SK-N-SH (cell line): ENCODE measurements at regions not wholly inside any gene's neighbourhood (a gene's known extent, or its start where the extent isn't known, plus 50 kb on each side); places are given as distances from the start of the nearest gene placed in this dataset.

Experiments
- CTCF ChIA-PET: fragments of 300-600, 350-600 bp; formaldehyde crosslinking; extraction: SDS; loops from one replicate; lab custom pipeline; 2021; lab: Yijun Ruan, JAX
- POLR2A ChIA-PET: fragments of 350-600 bp; sonication (Branson Sonifier 250); formaldehyde crosslinking; extraction: SDS; loops from one replicate; lab custom pipeline; 2020; ENCODE audit warnings: antibody characterized with exemption, inconsistent platforms; lab: Yijun Ruan, JAX
- DNase-seq: peaks from one replicate; pipeline ENCODE4 v3.0.0; 2012
- H2AFZ ChIP-seq: fragments of 200-600 bp; sonication (generic); 2 replicates; pipeline ENCODE4 v1.8.1; 2016; ENCODE audit warnings: antibody characterized with exemption, mild to moderate bottlenecking, low read depth
- H3F3A ChIP-seq: fragments of 200-600 bp; sonication (generic); replicated peaks from 2 replicates; pipeline ENCODE3; 2016; ENCODE audit warnings: antibody characterized with exemption, mild to moderate bottlenecking; ENCODE audit not compliant: insufficient read depth
- H3K27ac ChIP-seq, 2 experiments: fragments of 200-500 bp in 1 of 2; fragments of 200-600 bp in 1 of 2; sonication (Bioruptor generic) in 1 of 2; sonication (generic), shearing (Covaris generic) in 1 of 2; 2 replicates each; pipeline versions ENCODE4 v1.5.1 to v1.6.1; 2014 to 2016; ENCODE audit warnings: low read depth in 2 of 2, inconsistent platforms in 1 of 2, low read length in 1 of 2, mild to moderate bottlenecking in 1 of 2, mixed read lengths in 1 of 2
- H3K27me3 ChIP-seq: fragments of 200-600 bp; sonication (generic), shearing (Covaris generic); 2 replicates; pipeline ENCODE4 v1.6.1; 2016; ENCODE audit warnings: mixed run types; ENCODE audit not compliant: insufficient read depth
- H3K36me3 ChIP-seq, 2 experiments: fragments of 200-500 bp in 1 of 2; fragments of 200-600 bp in 1 of 2; sonication (Bioruptor generic) in 1 of 2; sonication (generic) in 1 of 2; replicated peaks in 1 of 2; 2 replicates each; pipeline versions ENCODE3 to v1.5.1; 2014 to 2016; ENCODE audit warnings: low read length in 1 of 2, mild to moderate bottlenecking in 1 of 2; ENCODE audit not compliant: insufficient read depth in 2 of 2, control insufficient read depth in 1 of 2
- H3K4me1 ChIP-seq, 2 experiments: fragments of 200-500 bp in 1 of 2; fragments of 200-600 bp in 1 of 2; sonication (Bioruptor generic) in 1 of 2; sonication (generic), shearing (Covaris generic) in 1 of 2; 2 replicates each; pipeline versions ENCODE4 v1.5.1 to v1.6.1; 2014 to 2016; ENCODE audit warnings: low read depth in 1 of 2, low read length in 1 of 2, mixed run types in 1 of 2; ENCODE audit not compliant: insufficient read depth in 2 of 2, control insufficient read depth in 1 of 2
- H3K4me2 ChIP-seq: fragments of 200-600 bp; sonication (generic), shearing (Covaris generic); 2 replicates; pipeline ENCODE4 v1.6.1; 2017; ENCODE audit warnings: mixed run types
- H3K4me3 ChIP-seq, 2 experiments: fragments of 200-500 bp in 1 of 2; fragments of 200-600 bp in 1 of 2; sonication (Bioruptor generic) in 1 of 2; sonication (generic), shearing (Covaris generic) in 1 of 2; 2 replicates each; pipeline versions ENCODE4 v1.5.1 to v1.8.1; 2014 to 2016; ENCODE audit warnings: low read depth in 2 of 2, inconsistent platforms in 1 of 2, low read length in 1 of 2, mild to moderate bottlenecking in 1 of 2, mixed read lengths in 1 of 2, moderate library complexity in 1 of 2
- H3K79me2 ChIP-seq: fragments of 200-600 bp; sonication (generic); 2 replicates; pipeline ENCODE4 v1.8.1; 2017; ENCODE audit warnings: mild to moderate bottlenecking; ENCODE audit not compliant: insufficient read depth
- H3K9ac ChIP-seq: fragments of 200-600 bp; sonication (generic); 2 replicates; pipeline ENCODE4 v1.6.1; 2017; ENCODE audit warnings: mixed run types
- H3K9me2 ChIP-seq: fragments of 200-600 bp; sonication (generic); 2 replicates; pipeline ENCODE4 v1.6.1; 2017; ENCODE audit warnings: mixed run types
- H3K9me3 ChIP-seq: fragments of 200-600 bp; sonication (generic); 2 replicates; pipeline ENCODE4 v1.6.1; 2017; ENCODE audit warnings: mixed run types, mild to moderate bottlenecking, moderate library complexity
- H4K20me1 ChIP-seq: fragments of 200-600 bp; sonication (generic); 2 replicates; pipeline ENCODE4 v1.6.1; 2017; ENCODE audit warnings: mild to moderate bottlenecking, mixed run types; ENCODE audit not compliant: insufficient read depth
- ELF1 ChIP-seq: IDR thresholded peaks from 2 replicates; pipeline ENCODE4 v1.4.0; 2012
- FOXM1 ChIP-seq: IDR thresholded peaks from 2 replicates; pipeline ENCODE4 v1.4.0; 2012; ENCODE audit warnings: low read depth, mild to moderate bottlenecking
- GABPA ChIP-seq: IDR thresholded peaks from 2 replicates; pipeline ENCODE4 v1.4.0; 2012; ENCODE audit warnings: low read depth, mild to moderate bottlenecking
- JUND ChIP-seq: IDR thresholded peaks from 2 replicates; pipeline ENCODE4 v1.4.0; 2012
- MAX ChIP-seq: IDR thresholded peaks from 2 replicates; pipeline ENCODE4 v1.4.0; 2012; ENCODE audit warnings: low read depth
- MXI1 ChIP-seq: IDR thresholded peaks from 2 replicates; pipeline ENCODE4 v1.6.1; 2012; ENCODE audit warnings: mild to moderate bottlenecking, low read depth, low read length, improper control_type of control experiment
- NFIC ChIP-seq: IDR thresholded peaks from 2 replicates; pipeline ENCODE4 v1.4.0; 2012; ENCODE audit warnings: borderline replicate concordance
- NRF1 ChIP-seq: IDR thresholded peaks from 2 replicates; pipeline ENCODE4 v1.6.1; 2012; ENCODE audit warnings: low read depth, mild to moderate bottlenecking, low read length
- POLR2AphosphoS5 ChIP-seq: IDR thresholded peaks from 2 replicates; pipeline ENCODE4 v1.6.1; 2012; ENCODE audit warnings: low read depth, low read length
- RAD21 ChIP-seq: IDR thresholded peaks from 2 replicates; pipeline ENCODE4 v1.6.1; 2012; ENCODE audit warnings: mild to moderate bottlenecking, low read length
- RCOR1 ChIP-seq: fragments of 150-350 bp; IDR thresholded peaks from 2 replicates; pipeline ENCODE4 v1.6.1; 2017; ENCODE audit warnings: antibody characterized with exemption, low read length
- REST ChIP-seq: IDR thresholded peaks from 2 replicates; pipeline ENCODE4 v1.6.1; 2012; ENCODE audit warnings: mild to moderate bottlenecking, low read depth, low read length, moderate library complexity
- RXRA ChIP-seq: IDR thresholded peaks from 2 replicates; pipeline ENCODE4 v1.4.0; 2012; ENCODE audit warnings: low read depth, mild to moderate bottlenecking, borderline replicate concordance
- SMC3 ChIP-seq: IDR thresholded peaks from 2 replicates; pipeline ENCODE4 v1.6.1; 2012; ENCODE audit warnings: low read depth, low read length, improper control_type of control experiment
- TAF1 ChIP-seq: IDR thresholded peaks from 2 replicates; pipeline ENCODE4 v1.6.1; 2012; ENCODE audit warnings: low read depth, mild to moderate bottlenecking, low read length, moderate library complexity, borderline replicate concordance
- TCF12 ChIP-seq: IDR thresholded peaks from 2 replicates; pipeline ENCODE4 v1.4.0; 2012
- TEAD4 ChIP-seq: IDR thresholded peaks from 2 replicates; pipeline ENCODE4 v1.4.0; 2012; ENCODE audit warnings: mild to moderate bottlenecking, borderline replicate concordance; ENCODE audit not compliant: insufficient read depth
- YY1 ChIP-seq: IDR thresholded peaks from 2 replicates; pipeline ENCODE4 v1.4.0; 2012; ENCODE audit warnings: low read depth, mild to moderate bottlenecking
- WGBS: methylation state at CpG from one replicate; pipeline ENCODE4 v1.1.6; 2017; ENCODE audit warnings: low lambda C conversion rate; 5-methylcytosine and 5-hydroxymethylcytosine counted together
- TF ChIP-seq, protein P1 (sequence below): IDR thresholded peaks from 2 replicates; pipeline ENCODE4; 2012
- TF ChIP-seq, protein P2 (sequence below): fragments of 150-350 bp; IDR thresholded peaks from 2 replicates; pipeline ENCODE4 v1.6.1; 2016; ENCODE audit warnings: mild to moderate bottlenecking, low read depth, low read length
- TF ChIP-seq, protein P3 (sequence below): fragments of 150-350 bp; IDR thresholded peaks from 2 replicates; pipeline ENCODE4 v1.6.1; 2017; ENCODE audit warnings: antibody characterized with exemption, low read length, low read depth, borderline replicate concordance

DNA sequence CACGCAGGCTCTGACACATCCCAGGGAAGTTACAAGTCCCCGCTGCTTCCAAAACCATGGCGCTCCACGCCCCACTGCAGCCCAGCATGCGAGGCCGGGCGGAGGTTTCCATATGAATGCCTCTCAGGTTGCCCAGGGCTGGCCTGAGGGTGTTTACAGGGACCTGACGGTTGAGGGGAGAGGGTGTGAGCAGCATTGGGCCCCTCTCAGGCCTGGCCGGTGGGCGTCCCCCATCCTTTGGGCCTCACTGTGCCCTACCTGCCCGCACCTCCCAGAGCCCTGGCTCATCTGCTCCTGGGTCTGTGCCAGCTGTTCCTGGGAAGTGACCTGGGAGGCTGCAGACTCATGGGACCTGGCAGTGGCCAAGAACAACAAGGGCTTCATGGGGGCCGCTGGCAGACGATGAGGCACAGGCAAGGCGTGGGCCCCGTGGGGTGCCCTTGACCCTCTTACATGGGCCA lies 173.5 kb downstream of the C16orf95 start:
- Histone ChIP-seq H3F3A (no peaks in the 10 kb centered on the region), H3K9me3 (no peaks in the 10 kb centered on the region), H3K4me2 (no peak overlapping the region), H3K36me3 (no peaks in the 10 kb centered on the region), H3K4me1 (no peaks in the 10 kb centered on the region), H3K79me2 (no peaks in the 10 kb centered on the region), H4K20me1 (no peaks in the 10 kb centered on the region), H2AFZ (no peak overlapping the region), H3K9me2 (no peaks in the 10 kb centered on the region), H3K4me3 (no peak overlapping the region), H3K27ac (no peak overlapping the region), H3K27me3 (peaks cover 9% of the 10 kb centered on the region; the same call in 1 of the 2 replicates), H3K9ac (no peak overlapping the region)
- ChIA-PET CTCF (no interaction called here), POLR2A (no interaction called here)
- TF ChIP-seq MAX (no peak), ELF1 (no peak), GABPA (no peak)
- 39% methylated on average over 6 of the region's 15 CpGs for WGBS
- no peak for DNase-seq

GRCh38 chr16:87144232-87144631 lies 173.0 kb downstream of the C16orf95 start:
- POLR2A ChIA-PET = no interaction called here
- TF ChIP-seq, protein P1, sequence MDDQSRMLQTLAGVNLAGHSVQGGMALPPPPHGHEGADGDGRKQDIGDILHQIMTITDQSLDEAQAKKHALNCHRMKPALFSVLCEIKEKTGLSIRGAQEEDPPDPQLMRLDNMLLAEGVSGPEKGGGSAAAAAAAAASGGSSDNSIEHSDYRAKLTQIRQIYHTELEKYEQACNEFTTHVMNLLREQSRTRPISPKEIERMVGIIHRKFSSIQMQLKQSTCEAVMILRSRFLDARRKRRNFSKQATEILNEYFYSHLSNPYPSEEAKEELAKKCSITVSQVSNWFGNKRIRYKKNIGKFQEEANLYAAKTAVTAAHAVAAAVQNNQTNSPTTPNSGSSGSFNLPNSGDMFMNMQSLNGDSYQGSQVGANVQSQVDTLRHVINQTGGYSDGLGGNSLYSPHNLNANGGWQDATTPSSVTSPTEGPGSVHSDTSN = no peak
- TF ChIP-seq, protein P2, sequence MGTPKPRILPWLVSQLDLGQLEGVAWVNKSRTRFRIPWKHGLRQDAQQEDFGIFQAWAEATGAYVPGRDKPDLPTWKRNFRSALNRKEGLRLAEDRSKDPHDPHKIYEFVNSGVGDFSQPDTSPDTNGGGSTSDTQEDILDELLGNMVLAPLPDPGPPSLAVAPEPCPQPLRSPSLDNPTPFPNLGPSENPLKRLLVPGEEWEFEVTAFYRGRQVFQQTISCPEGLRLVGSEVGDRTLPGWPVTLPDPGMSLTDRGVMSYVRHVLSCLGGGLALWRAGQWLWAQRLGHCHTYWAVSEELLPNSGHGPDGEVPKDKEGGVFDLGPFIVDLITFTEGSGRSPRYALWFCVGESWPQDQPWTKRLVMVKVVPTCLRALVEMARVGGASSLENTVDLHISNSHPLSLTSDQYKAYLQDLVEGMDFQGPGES = no peak
- TF ChIP-seq YY1 (no peak), FOXM1 (no peak), MXI1 (no peak), MAX (no peak), TCF12 (no peak), SMC3 (no peak), TAF1 (no peak), POLR2AphosphoS5 (no peak), NFIC (no peak), GABPA (no peak), REST (no peak), RXRA (no peak), NRF1 (no peak), JUND (no peak), RCOR1 (no peak), RAD21 (no peak), TEAD4 (no peak)
- TF ChIP-seq, protein P3, sequence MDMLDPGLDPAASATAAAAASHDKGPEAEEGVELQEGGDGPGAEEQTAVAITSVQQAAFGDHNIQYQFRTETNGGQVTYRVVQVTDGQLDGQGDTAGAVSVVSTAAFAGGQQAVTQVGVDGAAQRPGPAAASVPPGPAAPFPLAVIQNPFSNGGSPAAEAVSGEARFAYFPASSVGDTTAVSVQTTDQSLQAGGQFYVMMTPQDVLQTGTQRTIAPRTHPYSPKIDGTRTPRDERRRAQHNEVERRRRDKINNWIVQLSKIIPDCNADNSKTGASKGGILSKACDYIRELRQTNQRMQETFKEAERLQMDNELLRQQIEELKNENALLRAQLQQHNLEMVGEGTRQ = no peak
- Histone ChIP-seq H3K9me2 (no peaks in the 10 kb centered on the region), H3K9me3 (no peaks in the 10 kb centered on the region), H3K79me2 (no peaks in the 10 kb centered on the region), H3K27me3 (peaks cover 9% of the 10 kb centered on the region; the same call in 1 of the 2 replicates), H3K4me2 (no peak overlapping the region), H3K9ac (no peak overlapping the region), H3K36me3 (no peaks in the 10 kb centered on the region), H3F3A (no peaks in the 10 kb centered on the region), H3K4me1 (no peaks in the 10 kb centered on the region), H3K27ac (no peak overlapping the region), H3K4me3 (no peak overlapping the region), H2AFZ (no peak overlapping the region), H4K20me1 (no peaks in the 10 kb centered on the region)
- 65% methylated on average over 11 of the region's 11 CpGs for WGBS
- CTCF ChIA-PET = no interaction called here
- no peak for DNase-seq
